ENCODE measurements at regions not wholly inside any gene's neighbourhood (a gene's known extent, or its start where the extent isn't known, plus 50 kb on each side); places are given as distances from the start of the nearest gene placed in this dataset.
"Not testable (repeated sequence)": the region's sequence is repeated elsewhere in the genome, so short reads cannot be mapped to it uniquely, and the experiment has no call there.

DNA sequence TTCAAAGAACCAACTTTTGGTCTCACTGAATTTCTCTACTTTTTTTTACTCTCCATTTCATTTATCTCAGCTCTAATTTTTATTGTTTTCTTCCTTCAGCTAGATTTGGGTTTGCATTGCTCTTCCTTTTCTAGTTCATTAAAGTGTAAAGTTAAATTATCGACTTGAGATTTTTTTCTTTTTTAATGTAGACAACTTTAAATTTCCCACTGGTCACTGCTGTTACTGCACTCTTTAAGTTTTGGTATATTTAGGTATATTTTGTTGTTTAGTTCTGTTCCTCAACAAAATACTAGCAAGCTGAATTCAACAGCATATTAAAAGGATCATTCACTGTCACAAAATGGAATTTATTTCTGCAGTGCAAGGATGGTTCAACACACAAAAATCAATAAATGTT lies 572.0 kb upstream of the DIAPH2 start:
- no peak overlapping the region for H3K4me3 ChIP-seq (ENCODE audit: low read depth, low read length, poor library complexity, severe bottlenecking)
- intact Hi-C loops (cut with micrococcal nuclease; ENCODE audit: unreplicated experiment): no loop called here
- H3K9me3 ChIP-seq (ENCODE audit: low read depth, low read length, poor library complexity, severe bottlenecking): peaks cover 11% of the 10 kb centered on the region
- no peaks in the 10 kb centered on the region for H3K4me1 ChIP-seq (ENCODE audit: insufficient read depth, low read length, poor library complexity, severe bottlenecking)
- H3K27ac ChIP-seq (ENCODE audit: low read depth, low read length, poor library complexity, severe bottlenecking): no peak overlapping the region
- no peaks in the 10 kb centered on the region for H3K27me3 ChIP-seq (replicated peaks; ENCODE audit: insufficient read depth, low read depth, low read length, poor library complexity)
- POLR2A ChIA-PET (ENCODE audit: low non-redundant PET): no interaction called here
- CTCF ChIA-PET: no interaction called here
- TF ChIP-seq EZH2 (IDR thresholded peaks at IDR 0.05; ENCODE audit: borderline replicate concordance, low read depth, low read length, poor library complexity, severe bottlenecking): no peak
- TF ChIP-seq, protein P1, sequence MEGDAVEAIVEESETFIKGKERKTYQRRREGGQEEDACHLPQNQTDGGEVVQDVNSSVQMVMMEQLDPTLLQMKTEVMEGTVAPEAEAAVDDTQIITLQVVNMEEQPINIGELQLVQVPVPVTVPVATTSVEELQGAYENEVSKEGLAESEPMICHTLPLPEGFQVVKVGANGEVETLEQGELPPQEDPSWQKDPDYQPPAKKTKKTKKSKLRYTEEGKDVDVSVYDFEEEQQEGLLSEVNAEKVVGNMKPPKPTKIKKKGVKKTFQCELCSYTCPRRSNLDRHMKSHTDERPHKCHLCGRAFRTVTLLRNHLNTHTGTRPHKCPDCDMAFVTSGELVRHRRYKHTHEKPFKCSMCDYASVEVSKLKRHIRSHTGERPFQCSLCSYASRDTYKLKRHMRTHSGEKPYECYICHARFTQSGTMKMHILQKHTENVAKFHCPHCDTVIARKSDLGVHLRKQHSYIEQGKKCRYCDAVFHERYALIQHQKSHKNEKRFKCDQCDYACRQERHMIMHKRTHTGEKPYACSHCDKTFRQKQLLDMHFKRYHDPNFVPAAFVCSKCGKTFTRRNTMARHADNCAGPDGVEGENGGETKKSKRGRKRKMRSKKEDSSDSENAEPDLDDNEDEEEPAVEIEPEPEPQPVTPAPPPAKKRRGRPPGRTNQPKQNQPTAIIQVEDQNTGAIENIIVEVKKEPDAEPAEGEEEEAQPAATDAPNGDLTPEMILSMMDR (conservative IDR thresholded peaks at IDR 0.05; ENCODE audit: low read depth, low read length): no peak
- no peaks in the 10 kb centered on the region for H3K36me3 ChIP-seq (ENCODE audit: insufficient read depth, low read length, poor library complexity, severe bottlenecking)
- no TSS peak for BruUV-seq (replicated peaks)
- DNase-seq (ENCODE audit: low spot score): no peak

DNA sequence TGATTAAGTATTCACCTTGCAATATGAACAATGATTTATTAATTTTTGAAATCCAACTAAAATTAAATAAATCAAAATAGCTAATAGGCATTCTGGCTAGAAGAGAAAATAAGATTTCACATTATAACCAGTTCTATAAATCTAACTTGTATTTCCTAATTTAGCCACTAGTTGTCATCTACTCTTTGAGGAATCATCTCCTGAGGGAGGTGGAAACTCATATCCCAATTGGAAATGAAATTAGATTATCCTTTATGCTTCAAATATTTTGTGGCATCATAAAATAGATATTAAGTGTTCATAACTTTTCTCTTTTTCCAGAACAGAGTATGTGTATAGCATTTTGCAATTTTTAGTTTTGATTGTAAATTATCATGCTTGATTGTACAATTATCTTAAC lies 558.5 kb upstream of the DIAPH2 start:
- DNase-seq (ENCODE audit: low spot score): peak; percentile 4
- Histone ChIP-seq H3K9me3 (ENCODE audit: low read depth, low read length, poor library complexity, severe bottlenecking) (no peaks in the 10 kb centered on the region), H3K27ac (ENCODE audit: low read depth, low read length, poor library complexity, severe bottlenecking) (no peak overlapping the region), H3K4me3 (ENCODE audit: low read depth, low read length, poor library complexity, severe bottlenecking) (no peak overlapping the region), H3K36me3 (ENCODE audit: insufficient read depth, low read length, poor library complexity, severe bottlenecking) (no peaks in the 10 kb centered on the region), H3K4me1 (ENCODE audit: insufficient read depth, low read length, poor library complexity, severe bottlenecking) (no peaks in the 10 kb centered on the region), H3K27me3 (replicated peaks; ENCODE audit: insufficient read depth, low read depth, low read length, poor library complexity) (no peaks in the 10 kb centered on the region)
- intact Hi-C loops (cut with micrococcal nuclease; ENCODE audit: unreplicated experiment): no loop called here
- no TSS peak for BruUV-seq (replicated peaks)
- TF ChIP-seq, protein P1 (conservative IDR thresholded peaks at IDR 0.05; ENCODE audit: low read depth, low read length): peak; percentile 47; the same call in 1 of the 2 replicates
- TF ChIP-seq EZH2 (IDR thresholded peaks at IDR 0.05; ENCODE audit: borderline replicate concordance, low read depth, low read length, poor library complexity, severe bottlenecking): no peak
- ChIA-PET POLR2A (ENCODE audit: low non-redundant PET) (no interaction called here), CTCF (no interaction called here)

DNA sequence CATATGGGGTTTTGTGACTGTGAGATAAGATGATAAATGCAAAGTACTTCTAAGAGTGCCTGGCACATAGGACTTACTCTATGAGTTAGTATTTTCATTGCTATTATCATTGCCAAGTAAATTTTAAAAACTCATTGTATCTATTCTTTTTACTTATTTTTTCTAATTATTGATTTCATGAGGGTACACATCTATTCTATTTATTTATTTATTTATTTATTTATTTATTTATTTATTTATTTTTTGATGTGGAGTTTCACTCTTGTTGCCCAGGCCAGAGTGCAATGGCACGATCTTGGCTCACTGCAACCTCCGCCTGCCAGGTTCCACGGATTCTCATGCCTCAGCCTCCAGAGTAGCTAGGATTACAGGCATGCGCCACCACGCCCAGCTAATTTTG lies 556.6 kb upstream of the DIAPH2 start:
- H3K27me3 ChIP-seq (replicated peaks; ENCODE audit: insufficient read depth, low read depth, low read length, poor library complexity); H3K4me3 ChIP-seq (ENCODE audit: low read depth, low read length, poor library complexity, severe bottlenecking); DNase-seq (ENCODE audit: low spot score); BruUV-seq (replicated peaks); POLR2A ChIA-PET (ENCODE audit: low non-redundant PET); H3K9me3 ChIP-seq (ENCODE audit: low read depth, low read length, poor library complexity, severe bottlenecking); H3K27ac ChIP-seq (ENCODE audit: low read depth, low read length, poor library complexity, severe bottlenecking); intact Hi-C loops (cut with micrococcal nuclease; ENCODE audit: unreplicated experiment); CTCF ChIA-PET; H3K36me3 ChIP-seq (ENCODE audit: insufficient read depth, low read length, poor library complexity, severe bottlenecking); H3K4me1 ChIP-seq (ENCODE audit: insufficient read depth, low read length, poor library complexity, severe bottlenecking): not testable (repeated sequence)

DNA sequence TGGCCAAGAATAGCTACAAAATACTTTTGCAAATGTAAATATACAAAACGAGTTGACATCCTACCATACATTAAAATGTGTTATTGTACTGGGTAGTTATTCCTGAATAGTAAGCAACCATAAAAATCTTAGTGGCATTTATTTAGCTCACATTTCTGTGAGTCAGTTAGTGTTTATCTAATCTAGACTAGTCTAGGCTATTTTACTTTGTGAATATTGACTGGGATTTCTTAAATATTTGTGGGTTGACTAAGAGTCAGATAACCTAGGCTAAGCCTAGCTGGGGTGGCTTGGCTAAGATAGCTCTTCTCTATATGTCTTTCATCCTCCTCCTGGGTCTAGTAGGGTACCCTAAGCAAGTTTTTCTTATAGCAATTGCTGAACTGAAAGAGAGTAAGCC lies 543.8 kb upstream of the DIAPH2 start:
- H3K4me3 ChIP-seq (ENCODE audit: low read depth, low read length, poor library complexity, severe bottlenecking): no peak overlapping the region
- H3K36me3 ChIP-seq (ENCODE audit: insufficient read depth, low read length, poor library complexity, severe bottlenecking): no peaks in the 10 kb centered on the region
- no peak for DNase-seq (ENCODE audit: low spot score)
- ChIA-PET CTCF (no interaction called here), POLR2A (ENCODE audit: low non-redundant PET) (no interaction called here)
- peaks cover 7% of the 10 kb centered on the region for H3K4me1 ChIP-seq (ENCODE audit: insufficient read depth, low read length, poor library complexity, severe bottlenecking)
- intact Hi-C loops (cut with micrococcal nuclease; ENCODE audit: unreplicated experiment): no loop called here
- no TSS peak for BruUV-seq (replicated peaks)
- TF ChIP-seq, protein P1 (conservative IDR thresholded peaks at IDR 0.05; ENCODE audit: low read depth, low read length): no peak
- TF ChIP-seq EZH2 (IDR thresholded peaks at IDR 0.05; ENCODE audit: borderline replicate concordance, low read depth, low read length, poor library complexity, severe bottlenecking): no peak
- H3K9me3 ChIP-seq (ENCODE audit: low read depth, low read length, poor library complexity, severe bottlenecking): no peaks in the 10 kb centered on the region
- no peak overlapping the region for H3K27ac ChIP-seq (ENCODE audit: low read depth, low read length, poor library complexity, severe bottlenecking)
- H3K27me3 ChIP-seq (replicated peaks; ENCODE audit: insufficient read depth, low read depth, low read length, poor library complexity): no peaks in the 10 kb centered on the region

All from A673 (cell line).